GM12872 (cell line): ENCODE measurements at regions not wholly inside any gene's neighbourhood (a gene's known extent, or its start where the extent isn't known, plus 50 kb on each side); places are given as distances from the start of the nearest gene placed in this dataset.

Source experiments
- CTCF ChIP-seq: IDR thresholded peaks from 3 replicates; pipeline ENCODE4 v1.5.1; 2011; ENCODE audit warnings: low read depth, mild to moderate bottlenecking, low read length, moderate library complexity; ENCODE audit not compliant: insufficient read depth

GRCh38 chr11:114844896-114845295 is 166.6 kb downstream of the NXPE2 start:
- TF ChIP-seq CTCF = no peak

- no peak for TF ChIP-seq CTCF
These were observed 167.6 kb downstream of the NXPE2 start for GRCh38 chr11:114845766-114846415.

DNA sequence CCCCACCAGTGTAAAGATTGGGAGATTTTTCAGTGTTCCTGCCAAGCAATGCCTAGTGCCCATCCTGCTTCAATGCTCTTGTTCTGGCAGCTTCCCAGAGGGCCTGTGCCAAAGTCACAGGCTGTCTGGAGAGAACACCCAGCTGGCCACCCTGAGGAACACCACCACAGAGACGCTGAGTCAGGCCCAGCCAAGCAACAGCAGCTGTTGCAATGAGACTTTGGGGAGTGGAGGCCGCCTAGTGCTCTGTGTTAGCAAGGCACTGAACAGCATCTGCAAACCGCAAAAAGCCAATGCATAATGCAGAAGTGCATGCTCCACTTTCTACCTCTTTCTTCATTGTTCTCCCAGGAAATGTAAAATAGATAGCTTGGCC is 168.1 kb downstream of the NXPE2 start:
- TF ChIP-seq CTCF = no peak

- no peak for TF ChIP-seq CTCF
These were observed 169.1 kb downstream of the NXPE2 start for GRCh38 chr11:114847306-114847975.

DNA sequence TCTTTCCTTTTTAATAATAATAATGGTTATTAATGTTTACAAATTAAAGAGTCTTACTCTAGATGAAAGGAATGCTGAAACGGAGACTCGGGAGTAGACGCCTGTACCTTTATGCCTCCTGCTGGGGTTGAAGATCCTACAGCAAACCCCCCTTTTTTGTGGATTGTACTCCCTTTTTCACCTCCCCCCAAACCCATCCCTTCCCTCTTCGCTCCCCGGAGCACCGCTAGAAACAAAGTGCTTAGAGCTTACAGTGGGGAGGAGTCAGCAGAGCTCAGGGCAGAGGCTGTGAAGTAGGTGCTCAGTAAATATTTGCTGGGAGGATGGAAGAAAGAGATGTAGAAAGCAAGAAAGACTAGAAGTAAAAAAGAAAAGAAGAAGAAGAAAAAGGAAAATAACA is 169.7 kb downstream of the NXPE2 start:
- no peak for TF ChIP-seq CTCF

DNA sequence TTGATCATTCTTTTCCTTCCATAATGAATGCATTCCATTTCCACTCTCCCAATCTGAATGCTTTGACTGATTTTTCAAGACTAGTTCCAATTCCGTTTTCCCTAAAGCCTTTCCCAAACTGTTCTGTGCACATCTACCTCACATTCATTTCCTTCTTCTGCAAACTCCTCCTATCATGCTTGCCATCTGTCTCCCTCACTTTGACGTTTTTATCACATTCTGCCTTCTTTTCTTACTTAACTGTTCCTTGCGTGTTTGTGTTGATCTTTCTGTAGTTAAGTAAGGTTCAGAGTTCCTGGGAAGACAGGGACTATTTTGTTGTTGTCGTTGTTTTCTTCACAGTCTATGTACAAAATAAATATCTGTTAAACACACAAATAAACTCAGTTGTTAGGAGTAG is 179.0 kb downstream of the NXPE2 start:
- TF ChIP-seq CTCF = no peak

- no peak for TF ChIP-seq CTCF
These were observed 186.6 kb downstream of the NXPE2 start for GRCh38 chr11:114864896-114865295.

DNA sequence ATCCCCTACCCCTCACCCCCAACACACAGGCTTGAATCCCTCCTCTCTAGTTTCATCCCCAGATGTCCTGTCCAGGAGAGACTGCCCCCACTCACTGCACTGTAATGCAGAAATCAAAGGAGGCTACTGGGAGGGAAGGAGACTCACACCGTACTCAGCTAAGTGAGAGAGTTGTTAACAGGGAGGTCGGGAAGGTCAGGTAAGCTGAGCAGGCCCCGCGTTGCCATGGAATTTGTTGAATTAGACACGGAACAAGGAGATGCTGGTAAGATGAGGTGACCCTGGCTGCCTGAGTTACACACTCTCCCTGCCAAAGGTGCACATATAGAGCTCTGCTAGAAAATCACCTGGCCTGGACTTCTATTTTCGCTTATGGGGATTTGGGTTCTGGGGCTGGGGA is 197.9 kb downstream of the NXPE2 start:
- TF ChIP-seq CTCF = no peak
